KBM-7 (cell line): ENCODE measurements at regions not wholly inside any gene's neighbourhood (a gene's known extent, or its start where the extent isn't known, plus 50 kb on each side); places are given as distances from the start of the nearest gene placed in this dataset.

Experiments used
- DNase-seq: peaks from one replicate; pipeline ENCODE4 v3.0.0-alpha.2; 2015
- in situ Hi-C: fragments of 300-500 bp; cut with MboI; formaldehyde crosslinking; loops from 2 replicates; pipeline ENCODE4 v1.14.3; 2020; ENCODE audit warnings: low sequenced_read_pairs, low pct_unique_long_range_greater_than_20kb, mixed read lengths

DNA sequence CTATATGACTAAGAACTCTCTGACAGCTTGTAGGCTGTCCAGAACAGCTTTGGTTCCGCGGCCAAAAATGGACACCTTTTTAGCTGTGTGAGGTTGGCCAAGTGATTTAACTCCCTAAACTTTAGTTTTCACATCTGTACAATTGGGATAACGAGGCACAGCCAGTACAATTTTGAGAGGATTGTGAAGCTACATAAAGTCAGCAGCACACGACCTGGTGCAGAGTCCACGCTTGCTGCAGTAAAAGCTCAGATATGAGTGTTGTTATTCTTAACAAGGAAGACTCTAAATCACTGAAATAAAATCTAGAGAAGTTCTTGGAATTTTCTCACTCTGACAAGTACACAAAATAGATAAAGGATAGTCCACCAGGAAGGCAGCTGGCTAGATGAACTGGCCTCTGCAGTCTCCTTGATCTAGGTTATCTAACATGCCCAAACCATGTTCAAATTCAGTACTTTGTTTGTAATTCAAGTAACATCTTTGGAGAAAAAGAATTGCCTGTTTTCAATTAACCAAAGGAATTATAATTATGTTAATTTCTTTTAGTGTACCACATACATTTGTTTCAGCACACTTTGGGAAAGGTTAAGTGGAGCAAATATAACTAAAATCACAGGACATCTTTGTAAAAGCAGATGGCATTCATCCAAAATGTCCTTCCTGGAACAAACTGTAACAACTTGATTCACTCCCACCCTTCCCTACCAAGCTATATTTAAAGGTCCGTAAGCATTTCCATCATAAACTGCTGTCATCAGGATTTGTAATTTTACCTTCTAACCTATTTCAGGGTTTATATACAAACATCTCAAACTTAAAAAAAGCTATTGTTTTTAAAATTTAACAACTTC lies 201.7 kb upstream of the STK17B start:
- no peak for DNase-seq
- in situ Hi-C loops = no loop called here

DNA sequence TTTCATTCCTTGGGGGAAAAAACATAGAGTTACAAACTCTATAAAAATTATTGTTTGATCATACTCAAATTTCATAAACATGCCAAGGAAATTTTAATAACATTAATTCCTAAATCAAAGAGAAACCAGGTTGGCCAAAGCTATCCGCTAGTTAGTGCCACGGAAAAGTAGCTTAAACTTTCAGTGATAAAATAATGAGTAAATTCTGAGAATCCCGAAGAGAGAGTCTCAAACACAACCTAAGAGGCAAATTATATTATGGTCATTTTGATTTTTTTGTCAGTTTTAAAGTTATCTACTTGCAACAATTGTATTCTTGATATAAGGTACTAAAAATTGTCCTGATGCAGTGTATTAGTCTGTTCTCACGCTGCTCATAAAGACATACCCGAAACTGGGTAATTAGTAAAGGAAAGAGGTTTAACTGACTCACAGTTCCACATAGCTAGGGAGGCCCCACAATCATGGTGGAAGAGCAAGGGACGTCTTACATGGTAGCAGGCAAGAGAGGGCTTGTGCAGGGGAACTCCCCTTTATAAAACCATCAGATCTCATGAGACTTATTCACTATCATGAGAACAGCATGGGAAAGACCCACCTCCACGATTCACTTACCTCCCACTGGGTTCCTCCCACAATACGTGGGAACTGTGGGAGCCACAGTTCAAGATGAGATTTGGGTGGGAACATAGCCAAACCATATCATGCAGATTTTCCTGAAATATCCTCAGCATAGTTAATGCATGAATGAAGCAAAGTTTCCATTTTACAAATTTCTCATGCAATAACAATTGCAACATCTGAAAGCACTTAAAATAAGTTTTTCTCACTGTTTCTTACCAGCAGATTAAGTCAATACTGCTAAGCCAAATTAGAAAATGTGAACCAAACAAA lies 205.9 kb upstream of the STK17B start:
- in situ Hi-C loops = no loop called here
- DNase-seq = no peak

DNA sequence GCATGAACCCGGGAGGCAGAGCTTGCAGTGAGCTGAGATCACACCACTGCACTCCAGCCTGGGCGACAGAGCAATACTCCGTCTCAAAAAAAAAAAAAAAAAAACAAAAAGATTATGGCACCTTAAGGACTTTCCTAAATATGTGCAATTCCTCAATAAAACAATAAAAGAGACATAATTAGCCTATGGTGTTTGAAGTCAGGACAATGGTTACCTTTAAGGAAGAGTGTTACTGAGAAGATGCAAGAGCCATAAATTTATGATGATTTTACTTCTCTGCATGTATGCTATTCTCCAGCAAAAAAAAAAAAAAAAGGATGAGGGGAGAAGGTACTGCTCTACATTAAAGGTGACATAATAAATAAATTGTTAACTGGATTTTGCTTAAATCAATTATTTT lies 208.2 kb upstream of the STK17B start:
- DNase-seq = no peak
- in situ Hi-C loops = no loop called here

DNA sequence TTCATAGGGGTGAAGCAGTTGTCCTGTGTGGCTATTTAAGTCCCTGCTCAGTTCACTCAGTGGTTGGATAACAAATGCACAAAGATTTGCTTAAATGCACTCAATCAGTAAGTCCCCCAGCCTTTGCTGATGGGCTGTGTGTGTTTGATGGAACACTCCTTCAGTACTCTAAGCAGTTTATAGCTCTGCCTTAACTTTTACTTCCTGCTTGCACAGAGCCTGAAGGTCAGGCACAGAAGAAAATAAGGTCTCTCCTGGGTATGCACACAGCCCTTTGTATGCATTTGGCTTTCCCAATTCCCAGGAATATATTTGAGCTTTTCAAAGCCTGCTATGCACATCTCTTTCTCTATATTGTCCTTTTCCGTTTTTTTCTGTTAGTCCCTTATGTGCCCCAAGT lies 208.7 kb upstream of the STK17B start:
- in situ Hi-C loops = no loop called here

DNA sequence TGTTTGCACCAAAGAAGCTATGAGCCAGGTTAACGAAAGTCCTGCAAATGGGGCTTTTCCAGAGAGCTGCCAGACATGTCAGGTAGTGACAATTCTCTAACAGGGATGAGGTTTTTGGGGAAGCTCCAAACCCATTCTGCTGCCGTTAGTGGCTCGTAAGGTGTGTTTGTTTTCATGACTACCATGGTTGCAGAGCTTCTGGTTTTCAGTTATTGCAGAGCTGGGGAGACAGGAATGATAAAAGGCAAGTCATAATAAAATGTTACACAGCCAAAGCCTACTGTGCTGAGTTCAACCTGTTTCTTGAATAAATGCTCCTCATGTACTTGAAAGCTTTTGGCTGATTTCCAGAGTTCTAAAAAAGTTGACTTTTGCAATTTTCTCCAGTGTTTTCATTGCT lies 209.2 kb upstream of the STK17B start:
- no peak for DNase-seq
- in situ Hi-C loops = no loop called here

More for the DNA sequence above, 208.7 kb upstream of the STK17B start:
- no peak for DNase-seq

DNA sequence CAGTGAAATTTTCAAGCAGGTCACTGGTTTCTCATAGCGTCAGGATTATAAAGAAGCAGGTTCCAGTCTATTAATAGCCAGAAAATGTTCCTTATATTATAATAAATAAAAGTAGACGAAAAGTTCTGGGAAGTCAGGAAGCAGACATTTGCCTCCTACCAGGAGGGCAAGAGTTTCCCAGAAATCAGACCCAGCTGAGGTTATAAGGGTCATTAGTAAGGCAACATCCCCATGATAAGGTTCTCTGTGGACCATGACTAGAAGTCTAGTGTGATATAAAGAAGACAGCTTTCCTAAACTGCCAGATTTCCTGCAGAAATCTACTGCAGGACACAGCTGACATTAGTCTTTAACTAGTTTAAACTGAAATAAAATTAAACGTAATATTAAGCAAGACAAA lies 210.1 kb upstream of the STK17B start:
- no peak for DNase-seq
- in situ Hi-C loops = no loop called here

DNA sequence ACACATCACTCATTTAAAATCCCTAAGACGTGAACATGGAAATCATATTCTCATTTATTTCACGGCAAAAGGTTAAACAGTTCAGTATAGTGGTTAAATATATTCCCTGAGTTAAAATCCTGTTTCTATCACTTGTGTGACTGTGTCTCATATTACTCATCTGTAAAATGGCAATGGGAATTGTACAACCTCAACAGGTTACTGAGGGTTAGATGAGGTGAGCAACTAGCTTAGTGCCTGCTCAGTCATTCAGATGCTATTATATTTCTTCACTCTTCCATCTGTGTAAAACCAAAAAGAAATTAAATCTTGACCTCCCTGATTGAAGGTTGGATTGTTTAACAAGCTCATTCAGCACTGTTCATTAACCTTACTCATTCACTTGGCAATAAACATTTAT lies 212.4 kb upstream of the STK17B start:
- no peak for DNase-seq
- in situ Hi-C loops = no loop called here

DNA sequence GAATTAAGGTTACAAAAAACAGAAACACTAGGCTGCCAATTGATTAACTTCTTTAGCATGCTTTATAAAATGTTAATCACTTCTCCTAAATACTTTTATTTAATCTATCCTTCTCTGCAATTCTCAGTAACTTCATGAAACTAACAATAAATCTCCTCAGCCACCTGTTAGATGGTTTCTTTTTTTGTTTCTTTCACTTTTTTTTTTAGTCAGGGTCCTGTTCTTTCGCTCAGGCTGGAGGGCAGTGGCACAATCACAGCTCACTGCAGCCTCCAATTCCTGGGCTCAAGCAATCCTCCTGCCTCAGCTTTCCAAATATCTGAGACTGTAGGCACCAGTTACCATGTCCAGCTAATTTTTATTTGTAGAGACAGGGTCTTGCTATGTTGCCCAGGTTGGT lies 213.4 kb upstream of the STK17B start:
- in situ Hi-C loops = no loop called here
- no peak for DNase-seq

DNA sequence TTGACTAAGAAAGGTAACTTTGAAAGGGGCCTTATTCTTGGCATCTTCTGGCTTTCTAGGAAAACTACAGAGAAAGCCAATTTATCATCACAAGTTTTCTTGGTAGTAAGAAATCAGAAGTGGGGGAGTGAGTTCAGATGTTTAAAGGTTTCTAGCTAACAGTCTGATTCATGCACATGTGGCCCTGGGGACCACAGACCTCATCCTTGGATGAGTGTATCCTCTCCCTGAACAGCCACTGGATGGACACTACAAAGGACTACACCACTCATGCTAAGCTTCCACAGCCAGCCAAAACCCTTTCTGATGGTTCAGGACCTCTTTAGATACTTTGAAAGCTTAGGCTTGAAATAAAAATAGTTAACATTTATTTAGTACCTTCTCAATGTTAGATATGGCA lies 218.3 kb upstream of the STK17B start:
- in situ Hi-C loops = no loop called here
- no peak for DNase-seq

DNA sequence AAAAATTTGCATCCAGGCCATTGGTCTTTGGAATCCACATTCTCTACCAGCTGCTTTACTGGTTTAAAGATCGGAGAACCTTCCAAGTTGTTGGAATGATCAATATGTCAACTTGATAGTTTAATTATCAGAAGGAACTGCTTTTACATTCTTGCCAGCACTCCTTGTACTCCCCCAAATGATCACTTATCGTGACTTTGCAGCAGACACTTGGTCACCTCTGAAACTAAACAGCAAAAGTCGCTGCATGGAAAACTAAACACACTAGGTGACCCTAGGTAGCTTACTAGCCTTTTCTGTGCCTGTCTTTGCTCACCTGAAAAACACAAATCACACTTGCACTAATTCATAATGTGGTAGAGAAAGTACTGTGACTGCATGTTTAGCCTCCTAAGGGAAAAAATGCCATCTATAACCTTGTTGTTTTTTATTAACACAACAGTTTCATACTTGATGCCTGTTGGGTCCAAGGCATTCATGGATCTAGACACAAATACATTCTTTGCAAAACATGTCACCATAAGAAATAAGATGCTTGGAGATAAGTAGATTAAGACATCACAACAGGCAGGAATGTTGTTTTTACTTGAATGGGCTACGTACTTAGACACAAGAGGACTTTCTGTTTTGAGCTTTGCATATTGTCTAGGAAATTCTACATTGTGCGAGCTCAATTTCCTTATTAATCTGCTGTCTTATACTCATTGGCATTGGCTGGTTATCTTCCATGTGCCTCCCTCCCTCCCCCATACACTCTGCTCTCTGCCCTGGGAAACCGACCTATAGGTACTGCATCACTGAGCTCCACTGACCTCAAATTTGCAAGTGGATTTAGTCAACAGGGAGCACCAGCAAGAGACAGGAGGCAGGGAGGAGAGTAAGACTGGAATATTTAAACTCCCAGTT lies 219.1 kb upstream of the STK17B start:
- no peak for DNase-seq

DNA sequence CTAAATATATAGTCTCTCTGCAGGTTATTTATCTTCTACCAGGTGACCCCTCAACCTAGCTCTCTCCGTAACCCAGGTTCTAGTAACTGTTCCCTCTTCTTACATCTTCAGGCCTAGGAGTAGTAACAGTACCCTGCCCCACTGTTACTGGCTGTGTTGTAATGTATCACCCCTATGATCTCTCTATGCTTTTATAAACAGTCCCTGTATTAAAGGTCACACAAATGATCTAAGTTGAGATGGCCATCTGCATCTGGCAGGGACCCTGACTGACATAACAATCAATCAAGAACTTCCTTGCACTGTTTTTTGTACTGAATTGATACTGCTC lies 219.7 kb upstream of the STK17B start:
- in situ Hi-C loops = no loop called here
- no peak for DNase-seq

More for the DNA sequence above, 219.1 kb upstream of the STK17B start:
- in situ Hi-C loops = no loop called here

DNA sequence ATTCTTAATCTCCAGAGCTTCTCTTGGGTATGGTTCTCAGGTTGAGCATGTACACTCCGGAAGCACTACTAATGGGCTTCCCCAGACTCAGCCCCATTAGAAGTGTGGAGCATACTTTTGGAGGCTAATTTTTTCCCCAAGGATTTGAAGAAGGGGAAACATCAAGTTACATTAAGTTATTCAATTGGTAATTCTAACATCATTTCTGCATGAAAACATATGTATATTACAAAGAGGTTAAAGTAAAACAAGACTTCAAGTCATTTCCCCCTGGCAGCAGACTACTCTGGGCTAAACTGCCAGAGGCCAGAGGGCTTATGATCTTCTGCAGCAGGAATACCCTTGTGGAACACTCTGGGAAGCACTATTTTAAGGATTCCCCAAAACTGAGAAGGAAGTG lies 227.7 kb upstream of the STK17B start:
- in situ Hi-C loops = no loop called here
- no peak for DNase-seq

DNA sequence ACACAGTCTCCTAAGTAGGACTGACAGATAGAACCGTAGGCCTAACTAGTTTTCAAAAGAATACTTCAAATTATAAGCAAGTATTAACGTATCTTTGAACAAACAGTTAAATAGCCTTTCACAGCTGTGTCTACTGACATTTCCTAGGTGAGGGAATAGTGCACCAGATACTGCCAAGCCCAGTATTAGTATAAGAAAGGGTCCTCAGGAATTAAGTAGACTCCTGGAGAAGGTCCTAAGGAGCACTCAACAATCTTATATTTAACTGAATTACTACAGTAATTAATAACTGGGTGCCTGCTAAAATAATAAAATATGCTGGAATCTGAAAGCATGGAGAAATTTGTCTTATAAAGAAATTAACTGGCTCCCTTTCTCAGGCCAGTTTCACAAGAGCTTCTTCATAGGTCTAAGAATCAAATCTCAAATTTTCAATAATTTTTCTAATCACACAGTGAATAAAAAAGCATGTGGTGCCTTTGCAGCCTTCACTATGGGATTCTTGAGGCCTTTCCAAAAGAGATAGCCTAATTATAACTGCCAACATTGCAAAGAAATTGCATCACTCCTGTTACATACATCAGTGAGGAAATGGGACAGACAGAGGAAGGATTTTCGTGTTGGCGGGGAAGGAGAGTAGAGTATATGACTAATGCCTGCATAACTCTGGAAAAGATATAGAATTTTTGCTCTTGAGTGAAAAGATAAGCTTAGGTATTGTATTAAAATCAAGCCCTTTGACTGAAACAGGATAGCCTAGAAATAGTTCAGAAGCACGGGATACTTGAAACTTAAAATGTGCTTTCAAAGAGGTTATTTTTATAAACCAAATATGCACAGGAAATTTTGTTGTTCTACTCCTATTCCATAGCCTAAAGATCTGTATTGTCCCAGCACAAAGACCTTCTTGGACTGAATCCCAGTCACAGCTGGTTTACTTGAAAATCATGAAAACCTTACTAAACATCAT lies 228.6 kb upstream of the STK17B start:
- in situ Hi-C loops = no loop called here
- DNase-seq = peak; percentile 33

DNA sequence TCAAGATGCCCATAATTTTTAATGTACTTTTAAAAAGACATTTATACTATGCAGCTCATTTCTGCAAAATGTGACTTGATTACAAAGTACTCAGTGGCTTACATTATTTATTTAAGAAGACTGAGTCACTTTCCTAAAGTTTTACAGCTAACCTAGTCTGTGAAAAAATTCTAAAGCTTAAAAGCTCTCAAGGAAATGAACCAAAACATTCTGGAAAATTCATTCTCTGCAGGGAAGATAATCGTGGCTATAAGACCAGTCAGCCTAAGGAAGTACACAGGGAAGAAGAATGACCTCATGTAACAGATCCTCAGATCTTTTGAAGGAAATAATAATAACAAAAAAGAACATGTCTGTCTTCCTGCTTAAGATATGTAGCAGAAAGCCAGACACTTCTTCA lies 232.1 kb upstream of the STK17B start:
- DNase-seq = no peak
- in situ Hi-C loops = no loop called here

DNA sequence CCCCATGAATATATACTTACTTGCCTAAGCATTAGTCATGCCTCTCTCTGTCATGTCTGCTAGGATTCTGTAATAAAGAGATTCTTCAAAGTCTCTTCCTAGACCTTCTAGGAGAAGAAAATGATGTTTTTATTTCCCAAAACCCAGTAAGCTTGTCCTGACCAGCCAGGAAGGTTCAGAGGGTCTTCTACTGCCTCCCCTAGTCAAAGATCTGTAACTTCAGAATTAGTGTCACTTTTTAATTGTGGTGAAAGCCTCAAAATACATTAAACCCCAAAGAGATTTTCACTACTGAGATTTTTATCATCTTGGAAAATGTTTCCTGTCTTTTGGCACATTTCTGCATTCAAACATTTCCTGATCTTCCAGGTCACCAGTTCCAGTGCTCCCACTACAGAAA lies 232.9 kb upstream of the STK17B start:
- in situ Hi-C loops = no loop called here
- DNase-seq = no peak

DNA sequence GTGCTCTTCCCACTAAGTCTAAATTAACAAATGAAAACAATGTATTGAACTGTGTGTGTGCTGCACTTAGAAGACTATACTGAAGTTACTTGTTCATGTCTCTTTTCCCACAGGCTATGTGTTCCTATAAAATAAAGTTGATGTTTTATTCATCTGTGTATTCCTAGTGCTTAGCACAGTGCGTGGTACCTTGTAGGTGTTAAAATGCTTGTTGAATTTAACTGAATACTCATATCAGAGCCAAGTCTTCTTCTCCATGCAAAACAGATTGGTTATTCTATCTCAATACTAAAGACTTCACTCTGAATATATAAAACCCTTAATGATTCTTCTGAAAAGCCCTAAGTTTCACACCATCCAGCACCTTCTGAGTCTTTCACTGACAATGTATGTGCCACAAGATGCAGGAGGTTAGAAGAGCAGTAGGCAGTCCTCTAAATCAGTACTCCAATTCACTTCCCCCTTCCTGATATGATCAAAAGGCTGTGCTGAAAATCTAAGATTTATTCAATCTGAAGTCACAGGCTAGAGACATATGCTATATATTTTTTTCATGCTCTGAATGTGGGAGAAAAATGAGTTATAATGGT lies 231.7 kb upstream of the CCDC150 start:
- in situ Hi-C loops = no loop called here
- DNase-seq = no peak

DNA sequence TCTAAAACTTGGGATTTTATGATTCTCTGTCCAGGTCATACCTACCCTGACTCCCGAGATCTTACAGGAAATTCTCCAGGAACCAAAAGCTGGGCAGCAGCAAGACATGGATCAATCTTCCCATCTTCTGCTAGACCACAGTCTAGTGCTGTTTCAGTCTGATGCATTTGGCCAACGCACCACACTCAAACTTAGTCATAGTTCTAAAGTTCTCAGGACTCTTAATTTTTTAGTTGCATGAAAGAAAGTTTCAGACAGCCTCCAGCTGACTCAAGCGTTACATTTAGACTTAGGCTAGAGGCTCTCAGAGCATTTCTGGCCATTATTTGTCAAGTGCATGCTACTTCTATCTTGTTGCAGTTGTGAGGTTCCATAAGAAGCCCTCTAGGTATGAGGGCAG lies 230.1 kb upstream of the CCDC150 start:
- DNase-seq = no peak
- in situ Hi-C loops = no loop called here

DNA sequence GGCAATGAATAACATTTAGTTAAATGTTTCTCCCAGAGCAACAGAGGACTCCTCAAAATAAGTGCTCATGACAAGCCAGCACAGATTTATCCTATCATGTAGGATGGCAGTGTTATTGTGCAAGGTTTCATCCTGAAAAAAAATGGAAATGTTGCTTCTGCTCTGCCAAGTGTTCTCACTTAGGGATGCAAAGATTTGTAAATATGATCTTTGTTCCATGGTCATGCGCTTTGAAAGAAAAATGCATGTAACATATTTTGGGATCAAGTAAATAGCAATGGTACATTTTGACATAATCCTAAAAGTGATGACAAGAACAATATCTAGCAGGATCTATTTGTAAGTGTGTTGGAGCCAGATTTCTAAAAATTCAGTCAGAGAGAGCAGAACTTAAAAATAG lies 229.5 kb upstream of the CCDC150 start:
- no peak for DNase-seq

More for the DNA sequence above, 229.5 kb upstream of the CCDC150 start:
- in situ Hi-C loops = no loop called here
